GM21528 (cell line): ENCODE measurements at regions not wholly inside any gene's neighbourhood (a gene's known extent, or its start where the extent isn't known, plus 50 kb on each side); places are given as distances from the start of the nearest gene placed in this dataset.
"Not testable (repeated sequence)": the region's sequence is repeated elsewhere in the genome, so short reads cannot be mapped to it uniquely, and the experiment has no call there.

Source experiments
- ATAC-seq: cut with Tn5 transposase; IDR thresholded peaks from one replicate; pipeline ENCODE4 v1.9.1; 2021; ENCODE audit warnings: mild to moderate bottlenecking, moderate library complexity; ENCODE audit not compliant: unreplicated experiment, low FRiP score

DNA sequence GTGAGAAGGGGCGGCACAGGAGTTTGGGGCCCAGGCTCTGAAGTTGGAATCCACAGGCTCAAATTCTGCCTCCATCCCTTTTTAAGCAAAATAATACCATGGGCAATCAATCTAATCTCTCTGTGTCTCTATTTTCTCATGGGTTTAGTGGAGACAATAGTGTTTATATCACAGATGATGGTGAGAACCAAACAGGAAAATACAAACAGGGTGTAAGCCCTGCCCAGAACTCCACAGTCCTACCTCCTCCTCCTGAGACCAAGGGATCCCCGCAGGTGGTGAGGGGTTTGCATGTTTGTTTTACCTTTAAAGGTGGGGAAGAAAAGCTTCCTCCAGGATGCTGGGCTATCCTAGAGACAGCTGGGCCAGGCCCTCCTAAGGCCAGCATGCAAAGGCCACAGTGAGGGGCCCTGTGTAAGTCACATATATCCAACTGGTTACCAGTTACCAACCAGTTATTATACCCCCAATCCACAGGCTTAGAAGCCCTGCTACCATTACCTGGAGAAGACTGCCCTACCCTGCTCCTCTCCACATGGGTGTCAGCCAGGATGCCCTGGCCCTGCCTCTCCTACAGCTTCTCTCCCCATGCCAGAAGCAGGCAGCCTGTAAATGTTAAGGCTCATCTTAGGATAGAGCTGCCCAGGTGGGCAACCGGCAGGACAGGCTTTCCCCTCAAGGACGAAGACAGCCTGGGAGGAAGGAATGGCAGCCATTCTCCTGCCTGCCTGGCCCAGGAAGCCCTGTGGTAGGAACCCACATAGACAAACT lies 658.4 kb downstream of the UQCRFS1 start:
- ATAC-seq = no peak

DNA sequence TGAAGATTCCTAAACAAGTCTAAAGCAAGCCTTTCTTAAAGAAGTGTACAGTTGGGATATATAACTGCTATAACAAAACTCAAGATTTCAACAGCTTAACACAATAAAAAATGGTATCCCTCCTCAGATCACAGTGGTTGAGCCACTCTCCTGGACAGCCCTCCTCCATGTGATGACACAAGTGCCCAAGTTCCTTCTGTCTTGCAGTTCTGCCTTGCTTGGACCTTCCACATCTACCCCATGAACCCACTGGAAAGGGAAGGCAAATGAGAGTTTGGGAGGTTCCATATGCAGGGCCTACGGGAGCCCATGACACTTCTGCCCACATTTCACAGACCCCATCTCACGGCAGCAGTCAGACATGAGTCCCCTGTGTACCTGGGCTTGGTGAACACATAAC lies 659.2 kb downstream of the UQCRFS1 start:
- no peak for ATAC-seq

DNA sequence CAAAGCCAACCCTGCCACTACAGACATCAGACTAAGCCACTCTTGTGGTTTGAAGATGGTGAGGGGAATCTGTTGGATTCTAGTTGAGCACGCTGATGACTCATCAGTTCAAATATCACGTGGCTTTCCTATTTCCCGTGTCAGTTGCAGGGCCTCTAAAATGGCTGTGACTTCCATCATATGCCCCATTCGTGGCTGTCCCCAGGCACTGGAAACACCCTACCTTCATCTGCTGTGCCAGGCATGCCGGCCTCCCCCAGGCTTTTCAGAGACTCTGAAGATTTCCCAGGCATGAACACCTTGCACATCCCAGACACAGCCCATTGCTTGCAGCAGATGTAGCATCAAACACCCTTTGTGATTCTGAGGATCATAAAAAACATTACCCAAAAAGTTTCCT lies 659.9 kb downstream of the UQCRFS1 start:
- ATAC-seq = no peak

DNA sequence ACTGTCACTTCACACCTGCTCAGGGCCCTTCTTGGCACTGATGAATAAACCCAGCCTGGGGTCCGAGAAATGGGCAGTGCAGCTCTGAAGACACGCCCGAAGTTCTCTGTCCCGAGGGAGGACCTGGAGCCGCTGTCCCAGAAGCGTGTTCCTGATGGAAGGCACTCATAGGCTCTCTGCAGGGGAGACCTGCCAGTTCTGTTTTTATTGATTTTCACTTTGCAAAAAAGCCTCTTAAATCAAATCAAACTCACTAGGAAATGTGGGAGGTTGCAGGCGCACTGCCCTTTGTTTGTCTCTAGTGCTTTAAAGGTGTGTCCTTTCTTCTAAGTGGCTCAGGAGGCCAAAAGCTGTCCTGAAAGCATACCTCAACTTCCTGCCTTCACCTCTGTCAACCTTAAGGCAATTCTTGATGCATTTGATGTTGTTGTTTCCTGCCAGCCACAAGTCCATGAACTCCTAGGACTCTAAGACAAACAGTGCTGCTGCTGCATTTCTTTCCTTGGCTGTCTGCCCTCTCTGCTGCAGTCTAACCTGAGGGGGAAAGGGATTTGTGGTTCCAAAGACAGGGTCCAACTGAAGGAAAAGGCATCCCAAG lies 663.2 kb downstream of the UQCRFS1 start:
- ATAC-seq = no peak

DNA sequence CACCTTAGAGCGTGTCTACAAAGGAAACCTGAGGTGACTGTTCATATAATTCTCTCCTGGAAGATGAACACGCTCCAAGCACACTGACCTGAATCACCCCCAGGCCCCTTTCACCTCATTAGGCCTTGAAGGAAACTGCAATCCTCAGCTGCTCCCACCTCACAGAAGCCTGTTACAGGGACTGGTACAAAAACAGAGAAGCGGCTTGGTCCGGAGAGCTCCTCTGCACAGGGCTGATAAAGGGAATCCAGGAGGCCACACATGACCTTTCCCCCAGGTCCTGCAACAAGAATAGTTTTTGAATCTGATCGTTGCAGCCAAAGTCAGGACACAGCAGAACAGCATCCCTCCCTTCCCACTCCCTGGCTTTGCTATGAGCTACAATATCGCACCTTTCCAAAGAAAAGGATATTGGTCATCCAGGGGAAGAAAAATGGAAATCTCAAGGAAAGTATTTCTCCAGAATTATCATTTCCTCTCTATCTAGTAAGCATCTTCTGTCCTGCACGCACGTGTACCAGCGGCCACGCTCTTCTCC lies 666.7 kb downstream of the UQCRFS1 start:
- no peak for ATAC-seq

DNA sequence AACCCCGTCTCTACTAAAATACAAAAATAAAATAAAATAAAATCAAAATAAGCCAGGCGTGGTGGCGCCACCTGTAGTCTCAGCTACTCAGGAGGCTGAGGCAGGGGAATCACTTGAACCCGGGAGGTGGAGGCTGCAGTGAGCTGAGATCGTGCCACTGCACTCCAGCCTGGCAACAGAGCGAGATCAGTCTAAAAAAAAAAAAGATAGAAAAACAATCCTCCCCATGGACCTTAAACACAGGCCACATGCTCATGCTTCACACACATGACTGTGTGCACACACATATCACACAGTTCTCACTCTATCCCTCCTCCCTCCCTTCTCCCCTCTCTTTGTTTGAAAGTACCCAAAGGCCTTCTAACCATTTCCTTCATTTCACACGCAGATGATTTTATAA lies 667.6 kb downstream of the UQCRFS1 start:
- ATAC-seq = not testable (repeated sequence)

DNA sequence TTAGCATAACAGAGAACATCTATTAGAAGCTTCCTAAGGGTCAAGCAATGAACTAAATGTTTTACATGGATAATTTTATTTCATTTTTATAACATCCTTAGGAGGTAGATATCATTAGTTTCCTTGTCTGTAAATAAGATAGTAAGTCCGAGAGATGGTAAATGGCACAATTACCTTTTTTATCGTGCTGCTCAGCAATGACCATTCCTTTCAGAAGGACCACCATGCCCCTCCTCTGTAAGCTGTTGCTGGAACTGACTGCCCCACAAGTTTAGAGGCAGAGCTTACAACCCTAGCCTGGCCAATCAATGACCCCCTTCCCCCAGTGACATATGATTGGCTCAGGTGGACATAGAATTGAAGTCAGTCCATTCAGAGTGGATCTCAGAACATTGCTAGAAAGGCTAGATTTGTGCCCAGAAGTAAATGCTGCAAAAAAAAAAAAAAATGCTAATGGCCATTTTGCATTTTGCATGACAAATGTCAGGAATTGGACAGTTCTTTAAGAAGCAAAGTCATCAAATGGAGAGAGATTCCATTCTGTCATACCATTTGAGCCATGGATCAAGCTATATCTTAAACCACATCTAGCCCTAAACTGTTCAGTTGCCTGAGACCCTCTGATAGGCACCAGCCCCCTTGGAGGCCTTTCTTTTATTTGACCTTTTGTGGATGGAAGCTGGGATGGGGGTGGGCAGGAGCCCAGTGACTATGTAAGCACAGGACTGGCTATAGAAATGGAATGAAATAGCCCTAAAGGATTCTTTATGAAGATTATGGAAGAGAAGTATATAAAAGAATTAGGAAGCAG lies 668.3 kb downstream of the UQCRFS1 start:
- no peak for ATAC-seq

DNA sequence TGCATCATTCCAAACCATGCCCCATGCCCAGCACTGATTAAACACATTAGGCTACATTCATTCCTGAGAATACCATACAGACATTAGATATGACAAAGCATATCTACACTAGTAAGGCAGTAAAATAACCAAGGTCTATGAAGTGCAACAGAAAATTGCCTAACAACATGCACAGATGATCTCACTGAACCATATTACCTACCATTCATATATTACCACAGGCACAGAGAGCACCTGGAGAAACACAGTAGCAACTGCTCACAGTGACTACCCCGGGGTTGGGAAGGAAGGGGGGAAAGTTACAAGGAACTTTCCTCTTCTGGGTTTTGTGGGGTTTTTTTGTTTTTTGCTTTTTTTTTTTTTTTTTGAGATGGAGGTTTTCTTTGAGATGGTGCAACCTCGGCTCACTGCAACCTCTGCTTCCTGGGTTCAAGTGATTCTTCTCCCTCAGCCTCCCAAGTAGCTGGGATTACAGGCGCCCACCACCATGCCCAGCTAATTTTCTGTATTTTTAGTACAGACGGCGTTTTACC lies 669.6 kb downstream of the UQCRFS1 start:
- ATAC-seq = no peak

DNA sequence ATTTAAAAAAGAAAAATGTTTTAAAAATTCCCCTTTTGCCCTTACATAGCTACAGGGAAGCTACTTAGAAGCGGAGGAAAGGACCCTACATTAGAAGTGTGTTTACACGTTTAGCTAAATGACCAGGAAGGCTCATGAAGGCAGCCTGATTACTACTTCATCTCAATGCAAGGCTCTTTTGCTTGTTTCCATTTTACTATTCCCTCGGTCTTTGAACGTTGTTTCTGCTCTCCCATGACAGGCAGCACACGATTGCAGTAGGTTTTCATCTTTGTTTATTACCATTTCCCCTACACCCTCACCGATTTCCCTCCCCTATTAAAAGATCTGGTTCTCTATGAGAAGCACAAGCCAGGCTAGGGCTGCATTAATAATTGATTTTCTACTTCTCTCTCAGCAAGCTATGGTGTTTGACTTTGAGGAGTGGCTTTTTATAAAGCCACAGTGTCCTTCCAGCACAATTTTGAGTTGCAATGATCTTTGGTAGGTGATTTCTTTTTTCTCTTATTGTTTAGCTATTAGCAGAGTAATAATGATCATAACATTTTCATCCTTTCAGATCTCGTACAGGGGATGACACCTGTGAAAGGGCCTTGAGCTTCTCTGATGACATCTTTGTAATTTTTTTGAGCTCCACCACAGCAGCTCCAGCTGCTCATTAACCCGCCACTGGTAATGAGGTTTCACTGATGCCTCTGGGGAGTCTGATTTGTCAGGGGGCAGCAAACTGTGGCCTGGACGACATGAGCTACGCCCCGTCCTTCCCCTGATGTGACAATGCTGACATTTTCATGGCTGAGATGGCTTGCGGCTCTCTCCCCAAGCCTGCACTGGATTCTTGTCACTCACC lies 670.3 kb downstream of the UQCRFS1 start:
- ATAC-seq = no peak

DNA sequence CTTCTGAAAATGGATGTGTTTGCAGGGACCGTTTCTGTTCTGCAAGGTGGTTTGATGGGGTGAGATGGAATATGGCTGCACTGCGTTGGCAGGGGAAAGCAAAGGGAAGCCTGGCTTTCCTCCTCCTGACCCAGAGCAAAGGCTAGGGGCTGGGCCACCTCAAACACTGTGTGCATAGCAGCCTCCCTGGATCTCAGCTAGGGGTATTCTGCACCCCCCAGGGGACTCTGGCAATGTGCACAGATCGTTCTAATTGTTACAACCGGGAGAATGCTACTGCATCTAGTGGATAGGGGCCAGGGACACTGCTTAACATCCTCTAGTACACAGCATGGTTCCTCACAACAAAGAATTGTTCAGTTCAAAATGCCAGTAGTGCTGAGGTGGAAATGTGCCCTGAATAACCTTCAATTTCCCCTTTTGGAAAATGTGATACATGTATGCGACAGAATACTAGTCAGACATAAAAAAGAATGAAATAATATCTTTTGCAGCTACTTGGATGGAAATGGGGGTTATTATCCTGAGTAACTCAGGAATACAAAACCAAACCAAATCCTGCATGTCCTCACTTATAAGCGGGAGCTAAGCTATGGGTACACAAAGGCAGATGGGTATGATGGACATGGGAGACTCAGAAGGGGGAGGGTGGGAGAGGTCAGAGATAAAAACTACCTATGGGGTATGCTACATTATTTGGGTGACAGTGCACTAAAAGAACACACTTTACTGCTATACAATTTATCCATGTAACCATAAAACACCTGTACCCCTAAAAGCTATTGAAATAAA lies 671.2 kb downstream of the UQCRFS1 start:
- ATAC-seq = no peak

DNA sequence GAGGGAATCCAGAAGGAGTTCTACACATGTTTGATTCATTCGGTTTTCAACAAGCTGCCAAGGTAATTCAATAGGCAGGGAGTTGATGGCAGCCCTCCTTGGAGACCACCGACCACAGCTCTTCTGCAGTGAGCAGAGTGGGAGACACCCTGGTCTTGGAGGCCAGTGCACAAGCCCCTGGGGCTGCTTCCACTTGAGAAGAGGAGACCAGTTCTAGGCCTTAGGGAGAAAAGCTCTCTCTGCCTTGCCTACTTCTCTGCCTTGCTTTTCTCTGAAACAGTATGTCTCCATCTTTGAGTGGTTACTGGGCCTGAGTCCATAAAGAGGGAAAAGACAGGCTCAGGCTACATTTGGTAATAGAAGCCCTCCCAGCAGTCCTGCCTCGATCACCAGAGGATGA lies 671.9 kb downstream of the UQCRFS1 start:
- no peak for ATAC-seq

DNA sequence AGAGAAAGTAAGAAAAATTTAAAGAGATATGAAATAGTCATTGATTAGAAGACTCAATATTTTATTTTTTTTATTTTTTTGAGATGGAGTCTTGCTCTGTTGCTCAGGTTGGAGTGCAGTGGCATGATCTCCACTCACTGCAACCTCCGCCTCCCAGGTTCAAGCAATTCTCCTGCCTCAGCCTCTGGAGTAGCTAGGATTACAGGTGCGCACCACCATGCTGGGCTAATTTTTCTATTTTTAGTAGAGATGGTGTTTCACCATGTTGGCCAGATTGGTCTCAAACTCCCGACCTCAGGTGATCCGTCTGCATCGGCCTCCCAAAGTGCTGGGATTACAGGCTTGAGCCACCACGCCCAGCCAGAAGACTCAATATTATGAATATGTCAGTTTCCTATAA lies 672.6 kb downstream of the UQCRFS1 start:
- ATAC-seq = not testable (repeated sequence)

DNA sequence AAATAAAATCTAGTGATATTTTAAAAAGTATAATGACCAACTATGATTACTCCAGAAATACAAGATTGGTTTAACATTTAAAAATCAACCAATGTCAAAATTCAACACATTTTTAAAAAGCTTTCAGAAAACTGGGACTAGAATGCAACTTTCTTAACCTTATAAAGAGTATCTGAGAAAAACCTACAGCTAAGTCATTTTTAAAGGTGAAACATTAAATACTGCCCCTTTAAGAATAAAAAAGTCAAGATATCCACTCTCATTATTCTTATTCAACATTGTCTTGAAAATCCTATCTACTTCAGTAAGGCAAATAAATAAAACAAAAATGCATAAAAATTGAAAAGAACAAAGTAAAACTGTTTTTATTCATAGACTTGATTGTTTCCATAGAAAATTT lies 673.2 kb downstream of the UQCRFS1 start:
- ATAC-seq = no peak

DNA sequence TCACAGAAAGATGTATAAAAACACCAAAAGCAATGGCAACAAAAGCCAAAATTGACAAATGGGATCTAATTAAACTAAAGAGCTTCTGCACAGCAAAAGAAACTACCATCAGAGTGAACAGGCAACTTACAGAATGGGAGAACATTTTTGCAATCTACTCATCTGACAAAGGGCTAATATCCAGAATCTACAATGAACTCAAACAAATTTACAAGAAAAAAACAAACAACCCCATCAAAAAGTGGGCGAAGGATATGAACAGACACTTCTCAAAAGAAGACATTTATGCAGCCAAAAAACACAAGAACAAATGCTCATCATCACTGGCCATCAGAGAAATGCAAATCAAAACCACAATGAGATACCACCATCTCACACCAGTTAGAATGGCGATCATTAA lies 674.4 kb downstream of the UQCRFS1 start:
- ATAC-seq = not testable (repeated sequence)

DNA sequence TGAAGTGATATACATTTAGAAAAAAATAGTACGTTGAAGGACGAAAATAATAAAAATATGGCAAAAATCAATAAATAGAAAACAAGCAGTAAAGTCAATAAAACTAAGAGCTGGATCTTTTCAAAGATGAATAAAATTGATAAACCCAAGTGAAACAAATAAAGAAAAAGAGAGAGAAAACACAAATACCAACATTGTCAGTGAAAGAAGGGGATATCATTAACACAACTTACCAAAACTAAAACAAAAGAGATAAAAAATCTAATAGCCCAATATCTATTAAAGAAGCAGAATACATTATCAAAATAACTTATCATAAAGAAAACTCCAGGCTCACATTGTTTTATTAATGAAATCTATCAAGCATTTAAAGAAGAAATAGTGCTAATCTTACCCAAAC lies 675.1 kb downstream of the UQCRFS1 start:
- no peak for ATAC-seq

DNA sequence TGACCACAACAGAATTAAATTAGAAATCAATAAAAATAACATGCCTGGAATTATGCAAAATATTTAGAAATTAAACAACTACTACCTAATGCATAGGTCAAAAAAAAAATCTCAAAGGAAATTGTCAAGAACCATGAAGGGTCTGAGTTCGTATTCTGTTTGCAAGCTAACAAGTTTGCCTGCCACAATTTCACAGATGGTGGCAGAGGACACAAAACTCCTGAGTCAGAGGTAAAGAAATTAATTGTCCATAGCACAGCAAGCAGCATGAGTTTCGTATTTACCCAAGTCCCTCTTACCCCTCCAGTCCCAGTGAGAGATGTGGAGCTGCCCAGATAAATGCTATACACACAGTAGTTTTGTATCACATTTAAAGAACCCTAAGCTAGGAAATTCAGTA lies 675.9 kb downstream of the UQCRFS1 start:
- ATAC-seq = no peak

DNA sequence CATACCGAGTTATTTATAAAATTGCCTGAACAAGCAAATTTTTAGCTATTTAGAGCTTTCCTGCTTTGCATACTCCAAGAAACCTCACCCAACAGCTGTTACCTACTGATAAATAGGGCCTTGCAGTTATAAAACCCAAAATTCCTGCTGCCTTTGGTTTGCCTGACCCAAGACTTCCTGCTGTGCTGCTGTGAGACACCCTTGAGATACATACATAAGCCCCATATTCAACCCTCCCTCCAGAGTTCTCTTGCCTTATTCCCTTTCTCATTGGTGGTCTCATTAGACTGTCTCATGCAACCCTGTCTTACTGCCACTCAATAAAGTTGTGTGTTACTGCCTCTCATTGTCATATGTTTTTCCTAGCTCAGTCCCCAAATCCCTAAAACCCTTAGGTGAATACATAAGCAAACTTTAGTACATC lies 677.6 kb downstream of the UQCRFS1 start:
- ATAC-seq = no peak

DNA sequence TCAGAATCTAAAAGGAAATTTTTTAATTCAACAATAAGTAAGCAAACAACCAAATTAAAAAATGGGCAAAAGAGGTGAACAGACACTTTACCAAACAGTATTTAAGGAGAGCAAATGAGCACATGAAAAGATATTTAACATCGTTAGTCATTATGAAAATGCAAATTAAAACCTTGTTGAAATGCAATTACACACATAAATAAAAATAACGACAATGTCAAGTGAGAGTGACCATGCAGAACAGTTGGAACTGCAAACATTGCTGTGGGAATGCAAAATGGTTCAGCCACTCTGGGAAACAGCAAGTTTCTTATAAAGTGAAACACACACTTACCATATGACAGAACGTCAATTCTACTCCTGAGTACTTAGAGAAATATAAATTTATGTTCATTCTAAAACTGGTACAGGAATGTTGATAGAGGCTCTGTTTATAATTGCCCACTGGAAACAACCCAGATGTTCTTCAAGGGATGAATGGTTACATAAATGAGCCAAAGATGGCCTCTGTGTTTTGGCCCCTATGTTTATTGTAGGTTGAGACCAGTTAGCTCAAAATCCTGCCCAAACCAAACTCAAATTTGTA lies 678.1 kb downstream of the UQCRFS1 start:
- ATAC-seq = no peak

DNA sequence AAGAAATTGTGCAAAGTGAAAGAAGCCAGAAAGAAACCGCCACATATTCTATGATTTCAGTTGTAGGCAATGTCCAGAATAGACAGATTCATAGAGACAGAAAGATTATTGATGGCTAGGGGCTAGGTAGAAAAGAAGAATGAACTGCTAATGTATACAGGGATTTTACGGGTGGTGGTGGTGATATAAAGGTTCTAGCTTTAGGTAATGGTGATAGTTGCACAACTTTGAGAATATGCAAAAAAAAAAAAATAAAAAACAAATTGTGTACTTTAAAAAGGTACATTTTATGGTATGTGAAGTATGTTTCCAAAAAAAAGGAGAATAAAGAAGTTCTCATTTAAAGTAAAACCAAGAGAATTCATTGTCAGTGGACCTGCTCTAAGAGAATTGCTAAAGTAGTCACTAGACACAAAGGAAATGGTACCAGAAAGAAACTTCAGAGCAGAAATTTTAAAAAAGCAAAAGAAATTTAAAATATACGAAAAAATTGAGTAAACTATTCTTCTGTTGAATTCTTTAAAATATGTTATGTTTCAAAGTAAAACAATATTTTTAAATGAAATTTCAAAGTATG lies 680.1 kb downstream of the UQCRFS1 start:
- ATAC-seq = no peak
